GM18861 (cell line): ENCODE measurements at regions not wholly inside any gene's neighbourhood (a gene's known extent, or its start where the extent isn't known, plus 50 kb on each side); places are given as distances from the start of the nearest gene placed in this dataset.

Experiments used
- ATAC-seq: cut with Tn5 transposase; IDR thresholded peaks from one replicate; pipeline ENCODE4 v1.9.1; 2021; ENCODE audit not compliant: unreplicated experiment

- ATAC-seq: peak; percentile 81
Observed at GRCh38 chr4:57442831-57443291, 332.7 kb upstream of the IGFBP7 start.

GRCh38 chr4:57442241-57442640, 332.1 kb upstream of the IGFBP7 start:
- ATAC-seq: no peak

- no peak for ATAC-seq
Observed at GRCh38 chr4:57437649-57438048, 327.5 kb upstream of the IGFBP7 start.

- ATAC-seq: no peak
Observed at GRCh38 chr4:57435300-57435699, 325.1 kb upstream of the IGFBP7 start.

- no peak for ATAC-seq
Observed at GRCh38 chr4:57430726-57431125, 320.5 kb upstream of the IGFBP7 start.

- peak; percentile 79 for ATAC-seq
Observed at GRCh38 chr4:57426779-57427395, 316.7 kb upstream of the IGFBP7 start.

- ATAC-seq: no peak
Observed at GRCh38 chr4:57425610-57426009, 315.4 kb upstream of the IGFBP7 start.

GRCh38 chr4:57424232-57424897, 314.2 kb upstream of the IGFBP7 start:
- ATAC-seq: no peak

GRCh38 chr4:57418133-57418532, 307.9 kb upstream of the IGFBP7 start:
- ATAC-seq: no peak

GRCh38 chr4:57412259-57413054, 302.3 kb upstream of the IGFBP7 start:
- ATAC-seq: no peak

GRCh38 chr4:57410331-57411052, 300.3 kb upstream of the IGFBP7 start:
- ATAC-seq: no peak

GRCh38 chr4:57405359-57405758, 295.2 kb upstream of the IGFBP7 start:
- ATAC-seq: no peak

- no peak for ATAC-seq
Observed at GRCh38 chr4:57404483-57404882, 294.3 kb upstream of the IGFBP7 start.

- no peak for ATAC-seq
Observed at GRCh38 chr4:57403591-57403990, 293.4 kb upstream of the IGFBP7 start.

- ATAC-seq: no peak
Observed at GRCh38 chr4:57401586-57401985, 291.4 kb upstream of the IGFBP7 start.

- no peak for ATAC-seq
Observed at GRCh38 chr4:57378766-57379165, 268.6 kb upstream of the IGFBP7 start.

- no peak for ATAC-seq
Observed at GRCh38 chr4:57374866-57375595, 264.8 kb upstream of the IGFBP7 start.

- no peak for ATAC-seq
Observed at GRCh38 chr4:57373991-57374390, 263.8 kb upstream of the IGFBP7 start.

- no peak for ATAC-seq
Observed at GRCh38 chr4:57371671-57372070, 261.5 kb upstream of the IGFBP7 start.

- no peak for ATAC-seq
Observed at GRCh38 chr4:57370691-57371090, 260.5 kb upstream of the IGFBP7 start.

- ATAC-seq: no peak
Observed at GRCh38 chr4:57369446-57369845, 259.3 kb upstream of the IGFBP7 start.
